Ecto neural progenitor cell (in vitro differentiated cells): ENCODE measurements at regions not wholly inside any gene's neighbourhood (a gene's known extent, or its start where the extent isn't known, plus 50 kb on each side); places are given as distances from the start of the nearest gene placed in this dataset.

Experiments
- DNase-seq: peaks from one replicate; pipeline ENCODE4 v3.0.0-alpha.2; 2018; ENCODE audit warnings: low spot score

DNA sequence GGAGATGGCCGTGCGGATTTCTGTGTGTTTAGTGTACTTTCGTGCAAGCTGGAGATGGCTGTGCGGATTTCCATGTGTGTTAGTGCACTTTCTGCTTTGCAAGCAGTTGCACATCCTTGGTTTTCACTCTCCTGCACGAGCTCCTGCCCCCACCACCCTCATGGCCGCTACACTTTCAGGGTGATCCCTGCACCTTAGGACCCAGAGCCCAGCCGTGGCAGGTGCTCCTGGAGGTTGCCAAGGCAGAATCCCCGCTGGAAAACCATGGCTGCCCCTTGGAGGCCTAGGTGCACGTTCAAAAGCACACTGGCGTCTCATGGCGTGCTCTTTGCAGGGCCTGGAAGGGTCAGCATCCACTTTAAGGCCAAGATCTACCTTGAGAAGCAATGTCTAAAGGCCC, 311.0 kb upstream of the TNRC6C start:
- DNase-seq = peak; percentile 44

DNA sequence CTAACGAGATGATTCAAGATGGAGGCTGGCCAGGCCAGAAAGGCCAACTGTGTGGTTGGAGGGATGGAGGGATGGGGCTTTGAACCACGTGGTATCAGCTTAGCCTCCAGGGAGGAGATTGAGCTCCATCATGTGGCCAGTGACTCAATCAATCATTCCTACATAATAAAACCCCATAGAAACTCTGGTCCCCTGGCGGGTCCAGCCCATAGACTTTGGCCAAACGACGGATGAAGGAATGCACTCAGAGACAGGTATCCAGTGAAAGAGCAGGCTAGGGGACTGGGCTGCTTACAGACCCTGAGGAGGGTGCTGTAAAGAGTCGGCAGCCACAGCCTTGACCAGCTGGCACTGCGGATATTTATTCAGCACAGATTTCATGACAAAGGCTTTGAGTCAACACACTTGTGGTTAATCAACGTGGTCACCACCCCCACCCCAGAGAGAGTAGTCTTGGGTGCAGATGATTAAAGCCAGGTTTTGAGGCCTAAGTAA, 308.7 kb upstream of the TNRC6C start:
- no peak for DNase-seq

DNA sequence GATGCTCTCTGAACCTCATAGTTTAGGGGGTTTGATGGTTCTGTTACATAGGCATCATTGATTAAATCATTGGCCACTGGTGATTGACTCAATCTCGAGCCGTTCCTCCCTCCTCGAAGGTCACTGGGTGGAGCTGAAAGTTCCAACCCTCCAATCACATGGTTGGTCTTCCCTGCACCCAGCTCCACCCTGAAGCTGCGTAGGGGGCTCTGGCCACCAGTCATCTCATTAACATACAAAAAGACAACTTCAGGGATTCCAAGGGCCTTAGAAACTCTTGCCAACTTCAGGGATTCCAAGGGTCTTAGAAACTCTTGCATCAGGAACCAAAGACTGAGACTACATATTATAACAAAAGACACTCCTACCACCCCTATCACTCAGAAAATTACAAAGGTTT, 306.5 kb upstream of the TNRC6C start:
- no peak for DNase-seq

DNA sequence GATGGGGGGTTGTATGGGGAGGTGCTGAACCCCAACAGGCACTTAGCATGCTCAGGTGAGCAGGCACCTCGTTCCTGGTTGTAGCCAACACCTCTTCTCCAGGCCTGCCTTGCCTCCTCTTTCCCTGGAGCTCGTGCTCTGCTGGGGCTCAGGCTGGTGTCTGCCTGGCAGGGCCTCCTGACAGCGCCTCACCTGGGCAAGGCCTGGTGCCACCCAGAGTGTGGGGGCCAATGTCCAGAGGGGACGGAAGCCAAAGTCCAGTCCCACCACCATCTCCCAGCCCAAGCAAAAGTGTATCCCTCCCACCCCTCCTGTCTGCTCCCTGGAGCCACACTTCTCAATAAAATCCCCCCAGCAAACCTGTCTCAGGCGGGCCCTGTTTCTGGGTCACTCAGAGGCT, 304.2 kb upstream of the TNRC6C start:
- DNase-seq = no peak

DNA sequence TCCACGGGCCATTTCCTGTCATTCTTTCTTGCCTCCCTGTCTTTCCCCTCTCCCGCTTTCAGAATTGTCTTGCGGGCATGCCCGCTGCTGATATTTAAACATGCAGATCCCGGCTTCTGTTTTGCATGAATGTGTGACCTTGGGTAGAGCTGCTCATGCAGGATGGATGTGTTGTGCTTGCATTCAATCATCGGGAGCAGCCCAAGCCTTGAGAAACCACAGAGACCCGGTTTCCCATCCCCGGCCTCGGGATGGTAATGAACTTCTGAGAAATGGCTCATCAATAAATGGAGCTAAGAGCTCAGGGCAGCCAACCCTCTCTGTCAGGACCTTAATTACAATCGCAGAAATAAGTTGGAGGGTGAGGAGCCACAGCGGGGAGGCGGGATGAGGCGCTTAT, 303.7 kb upstream of the TNRC6C start:
- no peak for DNase-seq

DNA sequence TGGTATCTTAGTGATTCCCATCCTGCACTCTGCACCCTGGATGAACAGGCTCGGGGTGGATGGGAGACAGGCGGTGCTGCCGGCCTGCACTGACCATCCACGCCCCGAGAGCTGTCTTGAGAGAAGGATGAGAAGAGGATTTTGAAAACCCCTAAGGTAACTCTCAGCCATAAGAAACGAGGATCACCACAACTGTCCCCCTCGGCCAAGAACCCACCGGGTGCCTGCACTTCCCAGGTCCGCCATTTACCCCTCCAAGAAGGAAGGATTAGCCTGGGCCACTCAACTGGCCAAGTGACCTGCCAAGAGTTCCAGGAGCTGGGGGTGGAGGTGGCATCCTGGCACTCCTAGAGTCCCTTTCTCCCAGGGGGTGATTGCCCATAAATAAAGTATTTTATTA, 302.4 kb upstream of the TNRC6C start:
- no peak for DNase-seq

DNA sequence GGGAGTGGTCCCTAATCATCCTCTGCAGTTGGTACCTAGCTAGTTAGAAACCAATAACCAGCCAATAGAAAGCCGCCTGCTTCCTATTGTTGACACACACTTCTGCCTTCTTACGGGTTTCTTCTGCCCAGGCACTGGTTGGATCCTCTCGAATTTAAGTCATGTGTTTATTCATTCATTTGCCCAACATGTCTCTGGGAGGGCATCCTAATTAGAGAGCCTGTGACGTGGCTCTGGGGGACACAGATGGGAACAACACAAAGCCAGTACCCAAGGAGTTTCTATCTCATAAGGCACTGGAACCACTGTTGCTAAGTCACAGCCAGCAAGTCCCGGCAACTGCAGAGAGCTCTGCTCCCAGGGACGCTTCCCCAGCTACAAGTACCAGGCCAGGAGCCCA, 300.7 kb upstream of the TNRC6C start:
- no peak for DNase-seq

DNA sequence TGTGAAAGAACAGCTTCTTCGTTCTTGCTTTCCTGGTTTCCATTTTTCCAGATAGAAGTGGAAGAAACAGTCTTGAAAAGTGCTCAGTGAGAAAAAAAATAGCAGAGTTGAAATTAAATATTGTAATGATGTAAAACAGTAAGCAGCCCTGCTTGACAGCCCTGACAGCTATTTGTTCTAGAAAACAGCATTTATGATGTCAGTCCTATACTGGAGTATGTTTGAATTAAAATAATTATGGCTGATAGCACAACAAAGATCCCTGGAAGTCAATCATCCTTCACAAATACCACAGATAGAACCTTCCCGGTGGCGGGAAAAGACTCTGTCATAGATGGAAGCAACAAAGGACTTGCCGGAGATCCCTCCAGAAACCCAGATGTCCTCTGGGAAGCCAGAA, 298.0 kb upstream of the TNRC6C start:
- no peak for DNase-seq

DNA sequence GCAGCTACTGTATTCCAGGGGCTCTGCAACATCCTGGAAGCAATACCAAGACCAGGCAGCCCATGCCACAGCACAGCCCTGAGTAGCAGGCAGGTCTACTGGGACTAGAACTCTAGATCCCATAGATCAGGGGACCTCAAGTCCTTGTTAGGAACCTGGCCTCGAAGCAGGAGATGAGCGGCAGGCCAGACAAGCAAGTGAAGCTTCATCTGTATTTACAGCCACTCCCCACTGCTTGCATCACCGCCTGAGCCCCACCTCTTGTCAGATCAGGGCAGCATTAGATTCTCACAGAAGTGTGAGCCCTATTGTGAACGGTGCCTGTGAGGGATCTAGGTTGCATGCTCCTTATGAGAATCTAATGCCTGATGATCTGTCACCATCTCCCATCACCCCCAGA, 295.7 kb upstream of the TNRC6C start:
- no peak for DNase-seq

DNA sequence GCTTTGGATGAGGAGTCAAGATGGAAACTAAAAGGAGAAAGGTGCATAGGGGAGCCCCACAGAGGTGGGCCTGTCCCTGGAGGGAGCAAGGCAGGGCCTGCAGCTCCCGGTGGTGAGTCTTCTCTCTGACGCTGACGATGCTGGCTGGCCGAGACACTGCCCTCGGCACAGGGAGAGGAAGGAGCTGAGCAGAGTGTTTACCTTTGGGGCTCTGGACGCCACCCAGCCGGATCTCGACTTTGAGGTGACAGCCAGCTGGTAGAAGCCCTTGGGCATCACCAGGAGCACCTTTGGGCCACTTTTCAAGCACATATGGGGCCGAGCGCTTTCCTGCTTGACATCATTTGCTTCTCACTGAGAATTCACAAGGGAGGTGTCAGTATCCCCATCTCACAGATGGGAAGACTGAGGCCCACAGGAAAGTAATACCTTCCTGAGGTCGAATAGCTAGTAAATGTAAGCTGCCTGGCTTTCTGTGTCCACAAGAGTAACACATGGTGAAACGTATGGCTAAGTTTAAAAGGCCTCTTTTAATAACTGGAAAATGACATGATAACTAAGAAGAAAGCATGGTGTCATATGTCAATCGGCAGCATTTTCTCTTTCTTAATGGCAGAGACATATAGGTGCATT, 294.3 kb upstream of the TNRC6C start:
- DNase-seq = no peak

DNA sequence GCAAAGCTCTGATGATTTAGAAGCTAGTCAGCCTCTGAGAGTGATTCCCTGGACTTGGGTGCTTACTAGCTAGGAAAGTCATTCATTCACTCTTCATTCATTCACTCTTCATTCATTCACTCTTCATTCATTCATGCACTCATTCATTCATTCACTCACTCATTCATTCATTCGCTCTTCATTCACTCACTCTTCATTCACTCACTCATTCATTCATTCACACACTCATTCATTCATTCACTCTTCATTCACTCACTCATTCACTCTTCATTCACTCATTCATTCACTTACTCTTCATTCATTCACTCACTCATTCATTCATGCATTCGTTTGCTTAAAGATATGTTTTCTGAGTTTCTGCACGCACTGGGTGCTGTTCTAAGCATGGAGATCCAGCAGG, 292.7 kb upstream of the TNRC6C start:
- DNase-seq = no peak

DNA sequence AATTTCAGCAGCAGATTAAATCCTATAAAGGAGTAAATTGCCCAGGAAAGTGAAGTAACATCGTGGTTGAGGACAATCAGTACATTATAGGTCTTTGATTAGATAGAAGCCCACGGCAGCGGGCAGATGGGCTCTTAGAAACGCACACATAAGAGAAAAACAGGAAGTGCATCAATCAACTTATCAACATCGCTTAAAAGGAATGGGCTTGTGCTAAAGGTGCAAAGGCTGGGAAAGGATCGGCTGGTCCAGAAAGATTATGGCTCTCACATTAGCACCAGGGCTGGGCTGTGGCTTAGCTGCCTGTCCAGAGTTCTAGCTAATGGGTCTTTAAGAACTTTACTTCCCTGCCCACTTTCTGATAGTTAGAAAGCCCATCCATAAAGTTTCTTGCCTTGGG, 292.0 kb upstream of the TNRC6C start:
- no peak for DNase-seq

DNA sequence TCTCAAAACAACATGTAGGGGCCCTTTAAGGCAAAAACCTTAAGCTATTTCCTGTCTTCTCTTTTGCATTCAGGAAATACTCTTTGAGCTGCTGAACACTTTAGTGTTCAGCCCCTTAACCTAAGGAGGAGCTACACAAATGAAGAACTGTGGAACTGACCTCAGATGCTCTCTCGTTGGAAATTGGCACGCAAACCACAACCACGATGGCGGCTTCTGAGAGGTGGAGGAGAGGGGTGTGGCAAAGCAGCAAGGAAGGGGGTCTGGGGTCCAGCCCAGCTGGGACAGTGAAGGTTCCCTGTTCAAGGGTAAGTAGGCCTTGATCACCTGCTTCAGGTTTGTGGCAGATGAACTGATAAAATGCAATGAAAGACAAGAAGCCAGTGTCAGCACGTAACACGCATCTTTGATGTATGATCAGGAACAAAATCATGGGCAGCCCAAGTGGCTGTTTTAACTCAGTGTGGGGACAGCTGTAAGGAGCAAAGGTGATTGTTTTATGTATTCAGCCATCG, 291.6 kb upstream of the TNRC6C start:
- no peak for DNase-seq

DNA sequence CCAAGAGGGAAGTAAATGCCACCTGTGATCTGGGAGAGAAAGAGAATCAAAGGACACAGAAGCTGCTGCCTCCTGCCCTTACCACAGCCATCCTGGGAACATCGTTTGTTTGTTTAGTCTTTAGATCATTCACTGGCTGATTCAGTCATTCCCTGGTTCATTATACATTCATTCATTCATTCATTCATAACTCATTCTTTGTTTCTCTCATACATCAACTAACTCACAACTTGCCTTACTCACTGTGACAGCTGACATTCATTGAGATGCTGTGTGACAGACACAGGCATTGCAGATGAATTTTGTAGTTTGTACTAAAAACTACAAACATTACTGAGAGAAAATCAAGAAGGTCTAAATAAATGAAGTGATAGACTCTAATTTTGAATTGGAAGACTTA, 291.0 kb upstream of the TNRC6C start:
- DNase-seq = no peak

DNA sequence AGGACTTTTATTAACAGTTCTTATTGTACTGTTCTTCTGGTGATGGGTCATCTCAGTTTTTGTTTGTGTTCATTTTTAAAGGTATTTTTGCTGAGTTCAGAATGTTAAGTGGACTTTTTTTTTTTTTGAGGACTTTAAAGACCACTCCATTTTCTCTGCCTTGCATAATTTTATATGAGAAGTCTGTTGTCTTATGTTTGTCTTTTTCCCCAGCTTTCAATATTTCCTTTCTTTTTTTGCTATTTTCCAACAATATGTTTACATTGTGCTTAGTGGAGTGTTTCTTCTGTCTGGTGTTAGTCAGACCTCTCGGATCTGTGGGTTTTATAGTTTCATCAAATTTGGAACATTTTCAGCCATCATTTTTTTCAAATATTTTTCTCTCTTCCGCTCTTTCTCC, 290.0 kb upstream of the TNRC6C start:
- no peak for DNase-seq

DNA sequence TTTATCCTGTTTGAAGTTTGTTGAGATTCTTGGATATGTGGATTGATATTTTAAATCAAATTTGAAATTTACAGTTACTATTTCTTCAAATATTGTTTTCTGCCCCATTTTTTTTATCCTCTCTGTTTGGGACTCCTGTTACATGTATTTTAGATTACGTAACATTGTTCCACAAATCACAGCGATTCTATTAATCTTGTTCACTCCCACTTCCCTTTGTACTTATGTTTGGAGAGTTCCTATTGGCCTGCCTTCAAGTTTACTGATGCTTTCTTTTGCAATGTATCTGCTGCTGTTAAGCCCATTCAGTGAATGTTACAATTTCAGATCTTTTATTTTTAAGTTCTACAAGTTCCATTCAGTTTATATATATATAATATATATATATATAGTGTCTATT, 288.3 kb upstream of the TNRC6C start:
- DNase-seq = no peak

DNA sequence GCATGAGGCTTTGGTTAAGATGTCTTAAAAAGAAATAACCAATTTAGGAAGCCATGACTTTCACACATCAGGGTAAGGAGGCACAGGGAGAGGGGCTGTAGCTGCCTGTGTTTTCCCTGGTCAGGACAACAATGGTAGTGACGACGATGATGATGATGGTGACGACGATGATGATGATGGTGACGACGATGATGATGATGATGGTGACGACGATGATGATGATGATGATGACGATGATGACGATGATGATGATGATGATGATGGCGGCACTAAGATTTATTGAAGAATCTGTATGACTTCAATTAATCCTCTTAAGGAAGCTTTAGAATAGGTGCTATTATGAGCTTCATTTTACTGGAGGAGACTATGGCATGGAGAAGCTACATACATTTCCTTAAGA, 284.1 kb upstream of the TNRC6C start:
- no peak for DNase-seq

DNA sequence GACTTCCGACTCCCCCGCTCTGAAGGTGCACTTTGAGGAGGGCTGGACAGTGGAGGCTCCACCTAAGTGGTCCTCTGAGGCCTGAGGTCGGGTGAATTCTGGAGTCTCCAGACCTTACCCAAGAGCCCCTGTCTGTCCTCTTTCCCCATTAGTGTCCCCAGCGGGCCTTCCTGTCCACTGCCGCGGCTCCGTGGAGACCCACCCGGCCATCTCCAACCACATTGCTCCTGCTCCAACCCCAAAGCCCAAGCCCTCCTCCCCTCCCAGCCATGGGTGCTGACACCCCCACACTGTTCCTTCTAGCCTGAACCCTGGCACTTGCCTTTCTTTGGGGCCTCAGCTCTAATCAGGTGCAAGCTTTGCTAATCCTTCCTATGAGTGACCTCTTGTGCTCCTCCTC, 283.1 kb upstream of the TNRC6C start:
- no peak for DNase-seq

DNA sequence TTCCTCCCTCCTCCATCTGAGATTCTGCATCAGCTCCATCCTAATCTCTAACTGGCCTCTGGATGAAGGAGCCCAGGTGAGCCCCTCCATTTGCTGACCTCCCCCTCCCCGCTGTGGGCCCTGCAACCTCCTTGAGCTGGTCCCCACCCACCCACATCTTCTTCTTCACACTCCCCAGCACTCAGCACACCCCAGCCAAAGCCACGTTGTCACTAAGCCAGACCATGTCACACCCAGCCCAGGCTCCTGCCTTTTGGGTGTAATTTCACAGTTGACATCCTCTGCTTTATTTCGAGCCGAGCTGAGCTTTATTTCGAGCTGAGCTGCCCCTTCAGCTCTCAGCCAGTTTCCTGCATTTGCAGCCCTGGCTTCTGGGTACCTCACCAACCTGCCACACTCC, 282.7 kb upstream of the TNRC6C start:
- DNase-seq = no peak

DNA sequence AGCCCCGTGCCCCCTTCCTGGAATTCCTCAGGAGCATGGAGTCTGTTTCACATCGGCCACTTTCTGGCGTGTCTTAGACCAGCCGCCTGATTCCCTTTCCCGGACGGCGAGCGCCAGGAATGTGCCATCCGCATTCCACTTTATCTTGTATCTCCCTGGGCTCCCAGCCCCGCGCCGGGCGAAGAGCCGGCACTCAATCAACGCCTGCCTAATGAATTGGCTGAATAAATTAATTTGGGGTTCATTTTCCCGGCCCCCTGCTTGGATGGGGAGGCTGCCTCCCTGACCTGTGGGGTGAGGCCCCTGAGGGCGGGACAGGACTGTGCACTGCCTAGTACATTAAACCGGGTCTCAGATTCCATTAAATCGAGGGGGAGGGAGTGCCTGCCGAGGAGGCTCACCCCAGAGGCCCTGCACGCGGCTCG, 282.3 kb upstream of the TNRC6C start:
- peak; percentile 65 for DNase-seq

DNA sequence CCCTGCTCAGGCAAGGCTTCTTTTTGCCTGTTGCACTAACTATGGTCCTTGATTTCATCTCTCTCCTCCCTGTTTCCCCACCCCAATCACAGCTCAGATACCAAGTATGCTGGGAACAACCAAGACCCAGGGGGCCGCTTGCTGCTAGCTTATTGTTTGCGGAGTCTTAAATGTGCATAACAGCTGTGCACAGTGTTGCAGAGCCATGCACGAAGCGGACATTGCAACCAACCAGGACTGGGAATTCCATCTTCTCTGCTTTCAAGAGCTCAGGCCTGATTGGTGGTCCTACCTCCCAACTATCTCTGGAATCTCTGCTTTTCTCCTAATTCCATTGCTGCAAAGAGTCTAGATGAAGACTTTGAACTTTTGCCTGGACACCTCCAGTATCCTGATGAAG, 281.3 kb upstream of the TNRC6C start:
- DNase-seq = no peak

DNA sequence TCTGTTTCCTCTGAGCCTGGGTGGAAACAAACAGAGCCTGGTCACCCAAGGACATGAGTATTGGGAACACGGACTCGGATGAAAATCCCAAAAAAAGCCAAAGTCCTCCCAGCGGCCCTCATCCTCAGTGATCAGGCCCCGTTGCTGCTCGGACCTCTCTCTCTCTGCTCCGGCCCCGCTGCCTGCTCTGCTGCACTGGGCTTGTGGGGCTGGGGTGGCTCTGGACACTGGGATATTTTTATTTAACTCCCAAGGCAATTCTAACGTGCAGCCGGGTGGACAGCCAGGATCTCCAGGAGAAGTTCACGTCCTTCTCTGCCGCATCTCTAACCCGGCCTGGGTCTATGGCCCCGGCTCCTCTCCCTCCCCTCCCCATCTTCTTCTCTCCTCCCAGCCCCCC, 280.9 kb upstream of the TNRC6C start:
- no peak for DNase-seq

DNA sequence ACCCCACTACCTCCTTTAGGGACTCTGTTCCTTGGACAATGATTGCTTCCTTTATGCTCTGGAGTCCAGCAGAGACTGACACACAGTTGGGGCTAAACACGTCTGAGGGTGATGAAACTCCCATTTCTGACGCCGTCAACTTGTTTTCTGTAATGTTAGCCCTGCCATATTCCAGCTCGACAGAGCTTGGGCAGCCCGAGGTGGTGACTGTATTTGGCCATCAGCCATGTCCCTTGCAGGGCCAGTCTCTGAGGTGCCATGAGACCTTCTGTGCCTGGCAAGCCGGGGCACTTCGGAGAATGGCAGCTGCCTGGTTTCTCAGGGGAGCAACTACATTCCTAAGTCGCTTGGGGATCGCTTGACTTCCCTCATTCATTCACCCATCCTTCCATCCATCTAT, 278.9 kb upstream of the TNRC6C start:
- no peak for DNase-seq

DNA sequence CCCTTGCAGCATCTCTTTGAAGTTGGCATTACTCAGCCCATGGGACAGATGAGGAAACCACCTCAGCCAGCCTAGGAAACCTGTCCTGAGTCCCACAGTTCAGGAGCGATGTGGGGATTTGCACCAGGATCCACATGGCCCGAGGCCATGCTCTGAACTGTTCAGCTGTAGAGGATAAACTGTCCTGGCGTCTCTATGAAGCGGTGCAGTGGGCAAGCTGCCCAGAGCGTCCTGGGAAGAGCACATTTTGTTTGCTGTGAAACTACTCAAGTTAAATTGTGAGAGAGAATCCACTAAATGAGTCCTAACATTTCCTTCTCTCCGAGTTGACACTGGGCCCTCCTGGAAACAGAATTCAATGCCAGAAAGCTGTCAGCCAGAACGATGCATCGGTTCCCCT, 276.6 kb upstream of the TNRC6C start:
- no peak for DNase-seq
